ENCODE measurements at regions not wholly inside any gene's neighbourhood (a gene's known extent, or its start where the extent isn't known, plus 50 kb on each side); places are given as distances from the start of the nearest gene placed in this dataset.
"Not testable (repeated sequence)": the region's sequence is repeated elsewhere in the genome, so short reads cannot be mapped to it uniquely, and the experiment has no call there.

DNA sequence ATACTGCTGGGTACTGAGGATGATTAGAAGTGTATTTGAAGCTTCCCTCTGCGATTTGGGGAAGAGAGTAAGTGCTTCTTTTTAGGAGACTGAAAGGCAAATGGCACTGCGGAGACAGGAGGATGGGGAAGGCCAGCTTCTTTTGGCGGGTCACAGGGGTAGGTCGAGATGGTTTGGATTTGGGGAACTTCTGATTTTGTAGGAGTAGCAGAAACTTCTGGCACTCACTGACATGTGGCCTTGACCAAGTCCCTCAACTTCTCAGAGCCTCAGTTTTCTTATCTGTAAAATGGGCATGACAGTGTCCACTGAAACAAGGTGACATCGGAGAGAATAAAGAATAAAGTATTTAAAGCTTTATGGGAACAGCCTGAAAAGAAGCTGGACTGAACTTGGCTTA is 59.8 kb upstream of the WDR11 start:
- TF ChIP-seq, protein P1, sequence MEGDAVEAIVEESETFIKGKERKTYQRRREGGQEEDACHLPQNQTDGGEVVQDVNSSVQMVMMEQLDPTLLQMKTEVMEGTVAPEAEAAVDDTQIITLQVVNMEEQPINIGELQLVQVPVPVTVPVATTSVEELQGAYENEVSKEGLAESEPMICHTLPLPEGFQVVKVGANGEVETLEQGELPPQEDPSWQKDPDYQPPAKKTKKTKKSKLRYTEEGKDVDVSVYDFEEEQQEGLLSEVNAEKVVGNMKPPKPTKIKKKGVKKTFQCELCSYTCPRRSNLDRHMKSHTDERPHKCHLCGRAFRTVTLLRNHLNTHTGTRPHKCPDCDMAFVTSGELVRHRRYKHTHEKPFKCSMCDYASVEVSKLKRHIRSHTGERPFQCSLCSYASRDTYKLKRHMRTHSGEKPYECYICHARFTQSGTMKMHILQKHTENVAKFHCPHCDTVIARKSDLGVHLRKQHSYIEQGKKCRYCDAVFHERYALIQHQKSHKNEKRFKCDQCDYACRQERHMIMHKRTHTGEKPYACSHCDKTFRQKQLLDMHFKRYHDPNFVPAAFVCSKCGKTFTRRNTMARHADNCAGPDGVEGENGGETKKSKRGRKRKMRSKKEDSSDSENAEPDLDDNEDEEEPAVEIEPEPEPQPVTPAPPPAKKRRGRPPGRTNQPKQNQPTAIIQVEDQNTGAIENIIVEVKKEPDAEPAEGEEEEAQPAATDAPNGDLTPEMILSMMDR (IDR thresholded peaks at IDR 0.05; ENCODE audit: low read depth, low read length): no peak
- Histone ChIP-seq H3K27me3 (ENCODE audit: insufficient read depth, low read depth, severe bottlenecking) (no peaks in the 10 kb centered on the region), H3K27ac (no peak overlapping the region), H3K4me3 (ENCODE audit: low read depth, low read length) (no peak overlapping the region), H3K9me3 (ENCODE audit: severe bottlenecking) (no peaks in the 10 kb centered on the region), H3K36me3 (no peaks in the 10 kb centered on the region)
- no peak for DNase-seq

DNA sequence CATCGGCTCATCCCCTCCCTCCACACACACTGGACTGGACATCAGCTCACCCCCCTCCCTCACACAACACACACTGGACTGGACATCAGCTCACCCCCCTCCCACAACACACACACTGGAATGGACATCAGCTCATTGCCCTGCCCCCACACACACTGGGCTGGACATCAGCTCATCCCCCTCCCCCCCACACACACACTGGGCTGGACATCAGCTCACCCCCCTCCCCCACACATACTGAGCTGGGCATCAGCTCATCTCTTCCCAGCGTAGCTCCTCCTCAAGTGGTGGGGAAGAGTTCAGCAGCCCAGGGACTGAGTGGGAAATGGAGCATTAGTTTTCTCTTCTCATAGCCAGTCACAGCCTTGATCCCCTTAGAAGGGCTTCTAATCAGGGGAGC is 58.1 kb upstream of the WDR11 start:
- Histone ChIP-seq H3K36me3 (no peaks in the 10 kb centered on the region), H3K4me3 (ENCODE audit: low read depth, low read length) (no peak overlapping the region), H3K27me3 (ENCODE audit: insufficient read depth, low read depth, severe bottlenecking) (no peaks in the 10 kb centered on the region), H3K27ac (no peak overlapping the region), H3K9me3 (ENCODE audit: severe bottlenecking) (no peaks in the 10 kb centered on the region)
- peak; percentile 23 for DNase-seq
- TF ChIP-seq, protein P1 (IDR thresholded peaks at IDR 0.05; ENCODE audit: low read depth, low read length): no peak

DNA sequence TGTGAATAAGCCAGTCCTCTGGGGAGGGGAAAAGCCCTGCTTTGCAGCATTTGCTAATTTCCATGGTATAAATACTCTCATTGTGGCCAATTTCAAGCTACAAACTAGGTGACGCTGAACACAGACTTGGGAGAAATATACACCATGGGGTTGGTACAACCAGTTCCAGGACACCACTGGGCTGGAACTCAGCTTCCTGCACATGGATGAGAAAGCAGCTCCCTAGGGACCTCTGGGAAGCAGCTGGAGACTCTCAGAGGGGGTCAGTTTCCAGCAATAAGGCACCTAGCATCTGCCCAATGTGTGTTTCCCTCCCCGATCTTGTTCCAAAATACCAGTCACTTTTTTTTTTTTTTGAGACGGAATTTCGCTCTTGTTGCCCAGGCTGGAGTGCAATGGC is 56.8 kb upstream of the WDR11 start:
- TF ChIP-seq, protein P1 (IDR thresholded peaks at IDR 0.05; ENCODE audit: low read depth, low read length): no peak
- no peak for DNase-seq
- Histone ChIP-seq H3K36me3 (no peaks in the 10 kb centered on the region), H3K4me3 (ENCODE audit: low read depth, low read length) (no peak overlapping the region), H3K9me3 (ENCODE audit: severe bottlenecking) (no peaks in the 10 kb centered on the region), H3K27me3 (ENCODE audit: insufficient read depth, low read depth, severe bottlenecking) (no peaks in the 10 kb centered on the region), H3K27ac (no peak overlapping the region)

DNA sequence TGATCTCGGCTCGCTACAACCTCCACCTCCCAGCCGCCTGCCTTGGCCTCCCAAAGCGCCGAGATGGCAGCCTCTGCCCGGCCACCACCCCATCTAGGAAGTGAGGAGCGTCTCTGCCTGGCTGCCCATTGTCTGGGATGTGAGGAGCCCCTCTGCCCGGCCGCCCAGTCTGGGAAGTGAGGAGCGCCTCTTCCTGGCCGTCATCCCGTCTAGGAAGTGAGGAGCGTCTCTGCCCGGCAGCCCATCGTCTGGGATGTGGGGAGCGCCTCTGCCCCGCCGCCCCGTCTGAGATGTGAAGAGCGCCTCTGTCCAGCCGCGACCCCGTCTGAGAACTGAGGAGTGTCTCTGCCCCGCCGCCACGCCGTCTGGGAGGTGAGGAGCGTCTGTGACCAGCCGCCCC is 52.9 kb upstream of the WDR11 start:
- not testable (repeated sequence) for H3K27ac ChIP-seq; DNase-seq; H3K36me3 ChIP-seq; H3K27me3 ChIP-seq (ENCODE audit: insufficient read depth, low read depth, severe bottlenecking); H3K4me3 ChIP-seq (ENCODE audit: low read depth, low read length); H3K9me3 ChIP-seq (ENCODE audit: severe bottlenecking)

DNA sequence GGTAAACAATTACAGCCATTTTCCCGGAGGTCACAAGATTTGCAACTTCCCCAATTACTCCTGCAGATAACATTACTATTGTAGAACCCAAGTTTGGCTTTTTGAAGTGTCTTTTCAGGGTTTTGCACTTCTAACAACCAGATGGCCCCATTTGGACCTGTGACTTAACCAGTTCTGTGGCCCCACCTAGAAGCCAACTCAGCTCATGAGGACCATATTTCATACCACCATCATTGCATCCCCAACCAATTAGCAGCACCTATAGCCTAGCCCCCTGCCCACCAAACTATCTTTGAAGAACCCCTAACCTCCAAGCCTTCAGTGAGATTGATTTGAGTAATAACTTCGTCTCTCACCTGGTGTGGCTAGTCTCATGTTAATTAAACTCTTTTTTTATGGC is 51.3 kb upstream of the WDR11 start:
- Histone ChIP-seq H3K9me3 (ENCODE audit: severe bottlenecking) (no peaks in the 10 kb centered on the region), H3K27me3 (ENCODE audit: insufficient read depth, low read depth, severe bottlenecking) (no peaks in the 10 kb centered on the region), H3K4me3 (ENCODE audit: low read depth, low read length) (no peak overlapping the region), H3K27ac (no peak overlapping the region), H3K36me3 (no peaks in the 10 kb centered on the region)
- TF ChIP-seq, protein P1 (IDR thresholded peaks at IDR 0.05; ENCODE audit: low read depth, low read length): no peak
- DNase-seq: no peak

DNA sequence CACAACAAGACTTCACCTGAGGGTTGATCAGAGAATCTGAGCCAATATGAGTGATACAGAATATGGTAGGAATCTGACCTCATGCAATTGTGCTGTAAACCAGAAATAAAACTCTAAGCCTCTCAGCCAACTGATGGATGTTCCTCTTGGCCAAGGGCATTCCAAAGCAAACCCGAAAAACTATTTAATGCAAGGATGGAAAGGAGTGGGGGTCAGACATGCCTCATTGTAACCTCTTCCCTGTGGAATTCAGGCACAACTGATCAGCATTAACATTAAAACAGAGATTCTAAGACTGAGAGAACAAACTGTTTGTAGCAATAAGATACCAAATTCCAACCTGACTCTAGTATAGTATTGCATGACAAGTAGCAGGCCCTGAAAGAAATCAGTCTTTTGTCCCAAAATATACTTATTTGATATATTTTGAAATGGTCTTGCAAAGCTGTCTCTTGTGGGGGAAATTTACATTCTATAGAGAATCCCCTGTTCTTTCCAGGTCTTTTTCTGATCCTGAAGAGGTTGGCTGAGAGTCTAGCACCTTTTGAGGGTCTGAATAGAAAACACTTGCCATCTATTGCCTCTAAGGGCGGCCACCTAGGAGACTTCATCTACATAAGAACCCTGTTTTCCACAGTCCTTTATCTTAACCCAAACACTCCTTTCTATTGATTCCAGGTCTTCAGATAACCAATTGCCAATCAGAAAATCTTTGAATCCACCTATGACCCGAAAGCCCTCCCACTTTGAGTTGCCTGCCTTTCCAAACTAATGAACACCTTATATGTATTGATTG is 50.4 kb upstream of the WDR11 start:
- no peak overlapping the region for H3K4me3 ChIP-seq (ENCODE audit: low read depth, low read length)
- TF ChIP-seq, protein P1 (IDR thresholded peaks at IDR 0.05; ENCODE audit: low read depth, low read length): no peak
- no peak overlapping the region for H3K27ac ChIP-seq
- DNase-seq: no peak
- H3K9me3 ChIP-seq (ENCODE audit: severe bottlenecking): no peaks in the 10 kb centered on the region
- no peaks in the 10 kb centered on the region for H3K36me3 ChIP-seq
- H3K27me3 ChIP-seq (ENCODE audit: insufficient read depth, low read depth, severe bottlenecking): no peaks in the 10 kb centered on the region
